Activated gamma-delta T cell treated with anti-CD3 and anti-CD28 coated beads, Interleukin-2, amount 50 U/mL, for 16 hours (primary cell): ENCODE measurements at regions not wholly inside any gene's neighbourhood (a gene's known extent, or its start where the extent isn't known, plus 50 kb on each side); places are given as distances from the start of the nearest gene placed in this dataset.

Experiments used
- DNase-seq: peaks from one replicate; pipeline ENCODE4 v3.0.0-alpha.2; 2020; ENCODE audit warnings: low read depth

DNA sequence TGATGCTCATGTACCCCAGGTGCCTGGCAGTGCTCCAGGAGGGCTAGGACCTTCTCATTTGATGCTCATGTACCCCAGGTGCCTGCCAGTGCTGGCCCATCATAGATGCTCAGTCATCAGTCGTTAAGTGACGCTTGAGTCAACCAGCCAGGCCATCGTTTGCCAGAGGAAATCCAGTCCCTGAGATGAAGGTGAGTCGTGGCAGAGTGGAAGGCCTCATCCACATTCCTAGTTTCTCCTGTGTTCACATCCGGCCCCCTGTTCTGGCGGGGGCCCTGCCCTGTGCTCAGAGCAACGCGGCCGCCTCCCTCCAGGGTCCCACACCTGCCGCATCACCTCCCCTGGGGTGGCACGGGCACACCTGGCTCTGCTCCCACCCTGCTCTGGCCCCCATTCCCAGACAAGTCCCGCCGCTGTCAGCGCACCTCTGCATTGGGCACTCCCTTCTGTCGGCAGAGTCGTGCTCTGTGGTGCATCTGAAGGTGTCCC is 279.9 kb downstream of the BRD1 start:
- no peak for DNase-seq

- DNase-seq: no peak
These were observed 280.7 kb downstream of the BRD1 start for GRCh38 chr22:49546811-49547585.

GRCh38 chr22:49545606-49546005 is 282.1 kb downstream of the BRD1 start:
- DNase-seq: no peak

GRCh38 chr22:49544286-49544685 is 283.4 kb downstream of the BRD1 start:
- DNase-seq: no peak

- DNase-seq: no peak
These were observed 283.8 kb downstream of the BRD1 start for GRCh38 chr22:49543876-49544275.

- DNase-seq: no peak
These were observed 285.9 kb downstream of the BRD1 start for GRCh38 chr22:49541693-49542230.

- no peak for DNase-seq
These were observed 286.6 kb downstream of the BRD1 start for GRCh38 chr22:49540913-49541692.

DNA sequence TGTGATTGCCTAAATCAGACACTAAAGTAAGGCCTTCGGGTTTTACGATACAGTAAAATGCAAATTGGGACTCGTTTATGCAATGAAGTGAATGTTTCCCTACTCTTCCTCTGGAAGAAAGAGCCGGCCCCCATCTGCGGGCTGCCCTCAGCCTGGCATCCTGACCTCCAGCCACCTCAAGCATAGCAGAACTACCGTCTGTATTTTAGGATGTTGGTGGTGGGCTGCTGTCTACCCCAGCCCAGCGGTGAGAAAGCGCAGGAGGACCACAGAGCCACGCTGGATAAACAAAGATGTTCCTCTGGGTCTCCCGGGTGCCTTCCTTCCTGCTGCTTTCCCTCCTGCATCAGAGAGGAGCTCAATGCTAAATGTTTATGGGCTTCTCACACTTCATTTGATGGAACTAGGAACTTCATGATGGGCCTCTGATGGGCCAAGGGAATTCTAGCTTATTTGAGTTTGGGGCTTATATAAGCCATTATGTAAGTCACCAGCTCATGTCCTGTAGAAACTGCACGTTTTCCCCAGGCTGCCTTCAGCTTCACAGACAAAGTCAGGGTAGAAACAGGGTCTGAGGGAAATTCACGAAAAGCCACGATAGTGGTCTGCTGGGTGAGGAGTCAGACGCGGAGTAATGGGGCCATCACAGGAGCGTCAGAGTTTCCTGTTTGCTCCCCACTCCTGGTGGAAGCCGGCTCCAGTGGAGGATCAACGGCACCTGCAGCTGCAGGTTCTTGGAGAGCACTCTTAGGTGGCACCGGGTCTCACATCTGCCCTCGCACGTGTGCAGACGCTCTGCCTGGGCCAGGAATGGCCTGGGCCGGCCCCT is 287.4 kb downstream of the BRD1 start:
- no peak for DNase-seq

GRCh38 chr22:49538006-49538405 is 289.7 kb downstream of the BRD1 start:
- no peak for DNase-seq

GRCh38 chr22:49536571-49537131 is 291.0 kb downstream of the BRD1 start:
- no peak for DNase-seq

DNA sequence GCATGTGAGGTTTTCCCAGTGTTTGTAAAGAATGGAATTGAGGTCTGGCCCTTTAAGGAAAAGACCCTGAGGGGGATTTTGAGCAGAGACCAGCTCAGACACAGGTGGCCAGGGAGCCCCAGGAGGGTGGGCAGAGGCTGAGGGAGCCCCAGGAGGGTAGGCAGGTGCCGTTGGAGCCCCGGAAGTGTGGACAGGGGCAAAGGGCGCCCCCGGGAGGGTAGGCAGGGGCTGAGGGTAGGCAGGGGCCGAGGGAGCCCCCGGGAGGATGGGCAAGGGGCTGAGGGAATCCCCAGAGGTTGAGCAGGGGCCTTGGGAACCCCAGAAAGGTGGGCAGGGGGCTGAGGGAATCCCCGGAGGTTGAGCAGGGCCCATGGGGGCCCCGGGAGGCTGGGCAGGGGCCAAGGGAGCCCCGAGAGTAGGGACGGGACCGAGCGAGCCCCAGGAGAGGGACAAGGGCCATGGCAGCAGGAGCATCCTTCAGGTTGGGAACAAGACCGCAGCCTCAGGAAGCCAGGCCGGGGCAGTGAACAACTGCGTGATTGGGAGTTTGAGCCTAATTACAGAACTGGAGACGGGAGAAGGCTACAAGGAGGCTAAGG is 292.0 kb downstream of the BRD1 start:
- no peak for DNase-seq

- no peak for DNase-seq
These were observed 292.5 kb downstream of the BRD1 start for GRCh38 chr22:49535126-49535525.

GRCh38 chr22:49534386-49534785 is 293.3 kb downstream of the BRD1 start:
- no peak for DNase-seq

GRCh38 chr22:49533886-49534285 is 293.8 kb downstream of the BRD1 start:
- DNase-seq: no peak

DNA sequence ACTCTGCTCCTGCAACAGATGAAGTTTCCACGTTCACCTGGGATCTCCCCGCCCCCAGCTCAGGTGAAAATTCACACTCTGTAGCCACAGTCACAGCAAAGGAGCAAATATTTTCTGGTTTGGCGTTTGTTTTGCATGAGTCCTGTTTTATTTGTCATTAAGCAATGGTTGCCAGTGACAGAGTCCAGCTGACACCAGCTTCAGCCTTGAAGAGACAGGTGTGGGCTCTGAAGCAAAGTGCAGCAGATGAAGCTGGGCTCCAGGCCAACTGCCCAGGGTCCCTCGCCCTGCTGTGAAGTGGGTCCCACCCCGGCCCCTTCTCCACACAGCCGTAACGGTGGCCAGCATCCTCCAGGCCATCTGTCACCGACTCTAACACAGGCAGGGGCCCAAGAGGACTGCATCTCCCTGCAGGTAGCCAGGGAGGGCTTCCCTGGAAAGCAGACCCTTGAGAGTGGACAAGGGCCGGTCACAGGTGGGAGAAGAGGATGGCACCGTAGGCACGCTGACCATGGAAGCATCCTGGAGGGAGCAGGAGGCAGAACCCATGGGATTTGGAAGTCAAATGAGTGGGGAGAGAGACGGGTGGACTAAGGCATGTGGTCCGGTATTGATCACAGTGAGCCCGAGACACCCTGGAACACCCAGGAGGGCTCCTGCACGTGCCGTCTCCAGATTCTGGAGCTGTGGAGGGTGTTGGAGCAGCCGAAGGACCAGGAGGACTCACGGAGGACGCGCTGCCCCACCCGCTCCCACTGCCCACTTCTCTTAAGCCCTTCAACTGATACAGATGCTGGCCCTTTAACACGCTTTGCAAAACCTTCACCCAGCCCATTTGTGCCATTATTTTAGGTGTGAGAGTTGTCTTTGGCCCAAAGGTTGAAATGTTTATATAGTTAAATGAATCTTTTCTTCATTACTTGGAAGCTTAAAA is 294.5 kb downstream of the BRD1 start:
- DNase-seq: no peak

GRCh38 chr22:49531368-49531791 is 296.3 kb downstream of the BRD1 start:
- no peak for DNase-seq

DNA sequence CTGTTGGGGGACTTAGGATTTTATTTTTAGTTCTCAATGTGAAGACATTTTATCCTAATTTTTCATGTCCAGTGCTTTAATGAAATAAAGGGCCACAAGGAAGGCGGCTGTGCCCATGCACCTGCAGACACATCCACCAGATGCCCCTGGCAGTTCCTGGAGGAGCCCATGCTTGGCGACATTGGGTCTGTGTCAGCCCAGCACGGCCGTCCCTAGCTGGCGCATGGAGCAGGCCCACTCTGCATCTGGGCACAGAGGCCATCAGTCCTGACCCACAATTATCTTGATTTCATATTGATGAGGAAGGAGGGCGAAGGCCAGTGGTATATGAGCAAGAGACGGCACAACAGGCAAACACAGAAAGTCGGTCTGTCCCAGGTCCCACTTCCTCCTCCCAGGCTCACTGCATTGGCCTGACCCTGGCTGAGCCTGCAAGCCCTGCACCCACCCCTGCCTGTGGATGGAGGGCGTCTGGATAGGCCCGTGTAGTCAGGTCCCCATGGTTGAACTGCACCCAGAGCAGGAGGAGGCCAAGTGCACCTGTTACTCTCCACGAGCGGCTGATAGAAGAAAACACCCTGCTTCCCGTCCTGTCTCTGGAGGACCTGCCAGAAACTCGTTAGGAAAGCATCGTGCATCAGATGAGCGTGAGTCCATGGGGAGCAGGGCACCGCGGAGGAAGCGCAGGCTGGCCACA is 296.9 kb downstream of the BRD1 start:
- DNase-seq: no peak

GRCh38 chr22:49528420-49528720 is 299.3 kb downstream of the BRD1 start:
- no peak for DNase-seq

DNA sequence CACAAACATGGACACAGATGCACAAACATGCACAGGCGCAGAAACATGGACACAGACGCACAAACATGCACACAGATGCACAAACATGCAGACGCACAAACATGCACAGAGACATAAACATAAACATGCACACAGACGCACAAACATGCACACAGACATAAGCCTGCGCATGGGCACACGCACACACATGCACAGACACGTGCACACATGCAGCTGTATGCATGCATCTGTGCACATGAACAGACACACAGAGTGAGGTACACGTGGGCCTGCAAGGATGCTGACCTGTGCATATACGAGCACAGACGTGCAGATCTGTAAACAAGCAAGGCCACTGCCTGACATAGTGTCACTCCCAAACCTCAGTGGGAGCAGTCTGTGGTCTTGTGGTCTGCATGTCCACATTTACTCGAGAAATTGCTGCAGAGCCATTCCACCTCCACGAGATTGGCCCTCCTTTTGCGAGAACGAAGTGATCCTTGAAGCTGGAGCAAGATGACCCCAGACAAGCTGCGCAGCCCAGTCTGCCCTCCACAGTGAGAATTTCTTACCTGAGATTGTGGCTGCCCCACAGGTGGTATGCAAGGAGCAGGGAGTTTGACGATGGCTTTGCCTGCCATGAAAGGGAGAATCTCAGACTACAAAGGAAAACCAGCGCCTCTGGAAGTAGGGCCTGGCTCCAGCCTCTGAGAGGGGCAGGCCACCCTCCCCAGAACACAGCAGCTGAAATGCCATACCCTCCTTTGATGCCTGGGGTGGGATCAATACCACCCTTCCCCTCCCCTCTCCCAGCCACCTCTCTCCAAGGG is 299.9 kb downstream of the BRD1 start:
- no peak for DNase-seq
